NCI-H1417 treated with DMSO at 0.1 percent for 48 hours (cell line): ENCODE measurements at regions not wholly inside any gene's neighbourhood (a gene's known extent, or its start where the extent isn't known, plus 50 kb on each side); places are given as distances from the start of the nearest gene placed in this dataset.
"Not testable (repeated sequence)": the region's sequence is repeated elsewhere in the genome, so short reads cannot be mapped to it uniquely, and the experiment has no call there.

Experiments
- DNase-seq: peaks from one replicate; lab custom pipeline; 2025; lab: John Stamatoyannopoulos, UW

- no peak for DNase-seq
Measured at GRCh38 chr1:191671236-191671635, 487.0 kb upstream of the RGS18 start.

- no peak for DNase-seq
Measured at GRCh38 chr1:191674626-191675179, 483.6 kb upstream of the RGS18 start.

- DNase-seq = no peak
Measured at GRCh38 chr1:191675856-191676783, 482.1 kb upstream of the RGS18 start.

- DNase-seq = no peak
Measured at GRCh38 chr1:191685669-191686068, 472.6 kb upstream of the RGS18 start.

- DNase-seq = no peak
Measured at GRCh38 chr1:191687721-191688120, 470.5 kb upstream of the RGS18 start.

- DNase-seq = no peak
Measured at GRCh38 chr1:191690931-191691330, 467.3 kb upstream of the RGS18 start.

- DNase-seq = no peak
Measured at GRCh38 chr1:191693797-191694196, 464.5 kb upstream of the RGS18 start.

GRCh38 chr1:191695865-191696264 lies 462.4 kb upstream of the RGS18 start:
- DNase-seq = no peak

GRCh38 chr1:191696354-191696753 lies 461.9 kb upstream of the RGS18 start:
- no peak for DNase-seq

- no peak for DNase-seq
Measured at GRCh38 chr1:191697556-191697955, 460.7 kb upstream of the RGS18 start.

- DNase-seq = no peak
Measured at GRCh38 chr1:191698246-191698645, 460.0 kb upstream of the RGS18 start.

GRCh38 chr1:191699343-191699742 lies 458.9 kb upstream of the RGS18 start:
- DNase-seq = no peak

- DNase-seq = no peak
Measured at GRCh38 chr1:191700922-191701321, 457.3 kb upstream of the RGS18 start.

- DNase-seq = no peak
Measured at GRCh38 chr1:191702124-191702523, 456.1 kb upstream of the RGS18 start.

GRCh38 chr1:191707288-191707687 lies 451.0 kb upstream of the RGS18 start:
- no peak for DNase-seq

GRCh38 chr1:191709215-191709614 lies 449.0 kb upstream of the RGS18 start:
- no peak for DNase-seq

- no peak for DNase-seq
Measured at GRCh38 chr1:191711961-191712360, 446.3 kb upstream of the RGS18 start.

- no peak for DNase-seq
Measured at GRCh38 chr1:191714845-191715244, 443.4 kb upstream of the RGS18 start.

GRCh38 chr1:191729742-191730141 lies 428.5 kb upstream of the RGS18 start:
- no peak for DNase-seq

GRCh38 chr1:191731608-191732302 lies 426.5 kb upstream of the RGS18 start:
- DNase-seq = not testable (repeated sequence)

- no peak for DNase-seq
Measured at GRCh38 chr1:191734321-191734720, 423.9 kb upstream of the RGS18 start.

- no peak for DNase-seq
Measured at GRCh38 chr1:191739544-191739943, 418.7 kb upstream of the RGS18 start.

GRCh38 chr1:191752342-191752741 lies 405.9 kb upstream of the RGS18 start:
- DNase-seq = no peak
